Hematopoietic multipotent progenitor cell treated with erythropoietin and hydrocortisone succinate and interleukin-3 and kit ligand, for 15 days (in vitro differentiated cells): ENCODE measurements at regions not wholly inside any gene's neighbourhood (a gene's known extent, or its start where the extent isn't known, plus 50 kb on each side); places are given as distances from the start of the nearest gene placed in this dataset.

Source experiments
- DNase-seq: peaks from one replicate; pipeline ENCODE4 v3.0.0-alpha.2; 2015; ENCODE audit warnings: low spot score

DNA sequence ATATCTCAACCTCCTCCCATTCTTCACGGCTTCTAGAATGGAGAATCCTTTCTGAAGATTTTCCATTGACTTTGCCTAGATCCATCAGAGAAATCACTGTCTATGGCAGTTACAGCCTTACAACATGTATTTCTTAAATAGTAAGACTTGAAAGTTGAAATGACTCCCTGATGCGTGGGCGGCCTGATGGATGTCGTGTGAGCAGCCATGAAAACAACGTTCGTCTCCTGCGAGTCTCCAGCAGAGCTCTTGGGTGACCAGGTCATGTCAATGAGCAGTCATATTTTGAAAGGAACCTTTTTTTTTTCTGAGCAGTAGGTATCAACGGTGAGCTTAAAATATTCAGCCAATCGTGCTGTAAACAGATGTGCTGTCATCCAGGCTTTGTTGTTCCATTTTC is 139.9 kb upstream of the C14orf180 start:
- no peak for DNase-seq

DNA sequence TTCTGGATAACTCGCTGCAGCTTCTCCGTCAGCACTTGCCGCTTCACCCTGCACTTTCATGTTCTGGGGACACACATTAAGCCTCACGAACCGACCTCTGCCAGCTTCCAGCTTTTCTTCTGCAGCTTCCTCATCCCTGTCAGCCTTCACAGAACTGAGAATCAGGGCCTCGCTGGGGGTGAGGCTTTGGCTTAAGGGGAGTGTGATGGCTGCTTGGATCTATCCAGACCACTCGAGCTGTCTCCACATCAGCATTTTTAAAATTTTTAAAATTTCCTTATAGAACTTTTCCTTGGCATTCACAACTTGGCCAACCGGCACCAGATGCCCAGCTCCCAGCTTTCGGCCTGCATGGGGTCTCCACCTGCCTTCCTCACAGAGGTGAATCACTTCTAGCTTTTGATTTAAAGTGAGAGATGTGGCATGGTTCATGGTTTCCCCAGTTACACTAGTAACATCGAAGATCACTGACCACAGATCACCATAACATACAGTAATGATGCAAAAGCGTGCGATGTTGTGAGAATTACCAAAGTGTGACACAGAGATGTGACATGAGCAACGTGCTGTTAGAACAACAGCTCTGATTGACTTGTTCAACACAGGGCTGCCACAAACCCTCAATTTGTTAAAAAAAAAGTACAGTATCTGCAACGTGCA is 139.1 kb upstream of the C14orf180 start:
- no peak for DNase-seq

DNA sequence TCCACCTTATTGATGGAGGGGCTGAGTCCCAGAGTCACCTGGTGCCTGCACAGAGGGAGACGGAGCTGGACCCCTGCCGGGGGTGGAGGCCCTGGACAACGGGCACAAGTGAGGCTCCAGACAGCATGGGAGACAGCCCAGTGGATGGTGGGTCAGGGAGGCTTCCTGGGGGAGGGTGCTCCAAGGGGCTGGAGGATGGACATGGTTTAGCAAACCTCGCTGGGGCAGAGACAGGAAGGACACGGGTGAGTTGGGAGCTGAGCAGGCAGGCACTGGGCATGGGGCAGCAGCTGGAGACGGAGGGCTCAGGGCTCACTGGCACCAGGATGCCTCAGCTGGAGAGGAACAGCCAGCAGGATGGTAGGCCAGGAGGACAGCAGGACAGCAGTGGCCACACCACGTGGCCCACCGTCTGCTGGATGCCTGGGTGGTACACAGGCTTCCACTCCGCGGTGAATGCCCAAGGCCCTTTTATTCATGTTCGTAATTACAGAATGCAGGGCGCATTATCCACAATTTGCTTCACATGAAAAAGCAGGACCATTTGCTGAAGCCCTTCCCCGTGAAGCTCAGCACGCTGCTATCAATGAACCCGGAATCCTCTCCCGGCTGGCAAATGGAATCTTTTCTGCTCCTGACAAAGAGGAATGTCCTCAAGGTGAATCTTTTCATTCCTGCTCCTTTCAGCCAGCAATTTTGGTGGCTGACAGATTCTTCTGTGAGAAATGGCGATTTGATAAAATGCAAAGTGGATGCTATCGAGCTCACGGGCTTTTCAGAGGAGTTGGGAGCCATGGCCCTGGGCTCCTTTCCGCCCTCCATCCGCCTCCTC is 138.1 kb upstream of the C14orf180 start:
- DNase-seq, result no peak

DNA sequence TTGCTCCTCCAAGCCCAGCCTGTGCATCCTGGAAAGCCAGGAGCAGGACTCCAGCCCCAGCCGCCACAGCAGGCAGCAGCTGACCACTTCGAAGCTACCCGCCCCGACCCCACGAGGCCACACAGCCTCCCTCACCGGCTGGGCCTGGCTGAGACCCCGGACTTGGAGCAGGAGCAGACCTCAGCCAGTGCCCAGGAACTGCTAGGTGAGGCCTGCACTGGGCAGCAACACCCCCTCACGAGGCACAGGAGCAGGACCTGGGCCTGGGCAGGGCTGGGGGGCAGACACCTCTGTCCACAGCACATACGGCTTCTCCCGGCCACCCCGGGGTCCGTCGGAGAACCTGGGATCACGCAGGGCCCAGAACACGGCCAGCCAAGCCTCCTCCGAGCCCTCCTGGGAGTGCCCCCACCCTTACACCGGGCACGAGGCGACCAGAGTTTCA is 137.4 kb upstream of the C14orf180 start:
- no peak for DNase-seq

DNA sequence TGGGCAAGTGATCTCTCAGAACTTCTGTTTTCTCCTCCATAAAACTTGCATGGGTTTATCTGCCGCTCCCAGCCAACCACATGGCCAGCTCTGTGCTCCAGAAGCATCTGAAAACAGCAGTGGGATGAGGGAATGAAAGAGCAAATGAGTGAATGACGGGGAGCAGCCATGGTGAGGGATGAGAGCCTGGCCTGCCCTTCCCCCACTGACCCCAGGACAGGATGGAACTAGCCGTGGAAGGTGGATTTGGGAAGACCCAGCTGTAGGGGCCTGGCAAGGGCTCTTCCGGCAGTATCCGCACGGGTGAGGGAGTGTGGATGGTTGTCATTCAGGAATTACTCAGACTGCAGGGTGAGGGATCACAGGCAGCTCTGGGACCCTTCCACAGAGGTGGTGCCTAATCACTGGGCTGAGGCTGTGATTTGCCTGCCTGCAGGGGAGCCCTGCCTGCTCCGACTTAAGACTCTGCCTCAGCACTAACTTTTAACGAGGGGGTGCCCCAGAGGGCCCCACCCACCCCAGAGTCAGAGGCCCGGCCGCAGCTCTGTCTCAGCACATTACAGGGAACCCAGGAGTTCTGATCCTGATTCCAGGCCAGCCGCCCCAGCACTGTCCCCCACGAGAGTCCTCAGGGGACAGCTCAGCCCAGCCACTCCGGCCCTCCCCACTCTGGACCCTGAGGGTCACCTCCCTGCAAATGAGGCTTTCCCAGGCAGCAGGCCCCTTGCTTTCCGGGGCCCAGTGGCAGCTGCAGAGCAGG is 136.8 kb upstream of the C14orf180 start:
- DNase-seq, result no peak

DNA sequence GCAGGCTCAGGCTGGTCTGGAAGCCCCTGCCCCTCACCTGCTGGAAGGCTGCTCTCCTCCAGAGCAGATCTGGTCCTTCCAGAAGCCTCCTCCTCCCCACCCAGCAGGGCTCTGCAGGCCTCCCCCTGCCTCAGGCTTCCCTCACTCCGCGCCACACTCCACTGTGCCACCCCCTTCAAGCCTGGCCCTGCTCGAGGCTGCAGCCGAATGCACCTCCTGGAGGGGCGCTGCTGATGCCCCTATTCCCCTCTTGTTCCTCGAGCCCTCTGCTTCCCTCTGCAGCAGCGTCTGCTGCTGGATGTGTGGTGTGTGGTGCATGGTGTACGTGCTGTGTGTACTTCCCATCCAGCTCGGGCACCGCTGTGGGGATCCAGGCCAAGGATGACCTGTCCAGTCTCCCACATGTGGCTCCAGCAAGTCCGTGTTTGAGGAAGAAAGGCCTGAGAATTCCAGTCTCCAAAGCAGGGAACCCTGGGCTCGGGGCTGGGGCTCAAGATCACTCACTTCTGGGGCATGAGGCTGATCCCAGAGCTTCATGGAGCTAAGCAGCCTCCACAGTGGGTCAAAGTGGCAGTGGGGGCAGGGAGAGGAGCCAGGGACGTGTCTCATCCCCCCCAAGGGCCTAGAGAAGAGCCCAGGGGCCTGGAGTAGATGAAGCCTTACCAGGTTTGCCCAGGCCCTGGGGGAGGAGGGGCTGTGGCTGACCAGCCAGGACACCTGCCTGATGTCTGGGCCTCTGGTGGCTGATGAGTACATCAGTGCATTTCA is 136.0 kb upstream of the C14orf180 start:
- DNase-seq, result no peak

DNA sequence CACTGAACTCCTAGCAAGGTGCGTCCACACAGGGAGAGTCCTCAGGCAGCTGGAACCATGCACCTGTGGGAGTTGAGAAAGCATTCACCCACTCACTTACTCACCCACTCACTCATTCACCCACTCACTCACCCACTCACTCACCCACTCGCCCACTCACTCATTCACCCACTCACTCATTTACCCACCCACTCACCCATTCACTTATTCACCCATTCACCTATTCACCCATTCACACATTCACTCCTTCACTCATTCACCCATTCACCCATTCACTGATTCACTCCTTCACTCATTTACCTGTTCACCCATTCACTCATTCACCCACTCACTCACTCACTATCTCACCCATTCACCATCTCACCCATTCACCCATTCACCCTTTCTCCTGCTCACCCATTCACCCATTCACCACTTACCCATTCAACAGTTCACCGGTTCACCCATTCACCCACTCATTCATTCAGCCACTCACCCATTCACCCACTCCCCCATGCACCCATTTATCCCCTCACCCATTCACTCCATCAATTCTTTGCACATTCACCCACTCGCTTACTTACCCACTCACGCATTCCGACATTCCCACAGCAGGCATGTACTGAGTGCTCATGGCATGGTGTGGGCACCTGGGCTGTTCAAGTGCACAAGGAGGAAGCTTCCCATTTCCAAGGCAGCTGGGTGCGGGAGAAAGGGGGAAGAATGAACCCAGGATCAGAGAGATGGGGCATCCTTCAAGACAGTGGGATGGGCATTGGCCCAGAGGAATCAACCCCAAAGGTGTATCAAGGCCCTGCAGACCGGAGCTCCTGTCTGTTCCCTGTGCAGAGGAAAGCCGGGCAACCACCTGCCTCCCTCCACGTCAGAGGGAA is 135.2 kb upstream of the C14orf180 start:
- no peak for DNase-seq

DNA sequence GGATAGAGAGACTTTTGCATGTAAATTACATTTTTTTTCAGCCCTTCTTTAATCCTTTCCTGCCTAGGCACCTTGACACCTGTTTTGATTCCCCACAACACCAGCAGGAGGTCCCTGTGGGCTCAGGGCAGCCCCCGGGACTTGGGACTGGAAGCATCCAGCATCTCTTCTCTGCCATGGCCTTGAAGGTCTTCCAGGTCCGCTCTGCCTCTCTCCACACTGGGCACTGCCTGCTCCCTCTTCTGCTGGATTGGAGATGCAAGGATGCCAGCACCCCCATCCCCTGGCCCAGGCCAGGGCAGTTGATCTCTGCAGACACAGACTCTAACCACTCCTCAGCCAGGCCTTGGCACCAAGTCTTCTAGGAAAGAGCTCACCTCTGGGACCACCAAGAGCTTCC is 134.5 kb upstream of the C14orf180 start:
- DNase-seq, result no peak

DNA sequence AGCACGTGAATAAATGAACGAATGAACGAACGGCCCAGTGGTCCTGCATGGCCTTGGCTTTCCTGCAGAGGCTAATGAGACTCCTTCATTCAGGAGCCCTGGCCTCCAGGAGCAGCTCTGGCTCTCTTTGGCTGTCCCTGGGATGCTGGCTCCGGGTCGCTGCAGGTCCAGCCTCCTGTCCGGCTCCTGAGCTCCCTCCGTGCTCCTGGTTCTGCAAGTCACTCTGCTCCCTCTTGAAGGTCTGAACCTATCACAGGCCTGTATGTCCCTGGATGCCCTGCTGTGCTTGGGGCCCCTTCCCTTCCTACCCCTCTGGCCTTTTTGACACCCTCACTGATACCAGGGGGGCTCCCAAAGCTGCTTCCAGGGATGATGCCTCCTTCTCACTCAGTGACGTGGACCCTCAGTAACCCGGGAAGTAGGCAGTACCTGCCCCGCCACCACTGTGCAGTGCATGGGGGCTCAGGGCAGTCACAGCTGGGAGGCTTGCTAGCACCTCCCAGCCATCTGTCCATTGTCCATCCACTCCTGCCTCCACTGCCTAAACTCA is 133.7 kb upstream of the C14orf180 start:
- no peak for DNase-seq

DNA sequence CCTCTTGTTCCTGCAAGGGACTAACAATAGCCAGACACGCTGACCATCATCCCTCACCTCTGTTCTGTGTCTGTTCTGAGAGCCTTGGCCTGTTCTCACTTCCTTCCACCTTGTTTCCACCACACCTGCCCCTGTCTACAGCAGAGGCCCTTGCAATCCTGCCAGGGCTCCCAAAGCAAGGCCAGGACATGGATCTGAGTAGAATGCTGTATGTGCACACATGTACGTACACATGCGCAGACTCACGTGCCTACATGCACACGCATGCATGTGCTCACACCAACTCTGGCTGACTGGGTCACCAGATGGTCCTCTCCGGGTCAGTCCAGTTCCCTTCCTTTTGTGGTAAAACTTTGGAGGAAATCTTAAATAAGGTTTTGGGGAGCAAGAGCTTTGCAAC is 133.0 kb upstream of the C14orf180 start:
- no peak for DNase-seq

DNA sequence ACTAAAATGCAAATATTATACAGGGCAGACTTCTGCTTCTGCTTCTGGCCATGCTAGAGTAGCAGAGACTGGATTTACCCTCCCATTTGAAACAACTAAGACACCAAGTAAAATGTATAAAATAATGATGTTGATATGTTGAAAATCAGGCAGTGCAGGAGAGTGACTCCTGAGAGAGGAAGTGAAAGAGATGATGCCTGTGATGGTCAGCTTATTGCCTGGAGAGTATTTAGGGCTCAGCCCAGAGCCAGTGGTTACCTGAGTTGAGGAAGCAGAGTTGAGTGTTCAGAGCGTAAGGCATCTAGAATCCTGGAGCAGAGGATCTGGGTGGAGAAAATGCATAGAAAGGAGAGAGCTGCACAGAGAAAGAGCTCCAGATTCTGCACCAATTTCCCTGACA is 131.8 kb upstream of the C14orf180 start:
- DNase-seq, result no peak

DNA sequence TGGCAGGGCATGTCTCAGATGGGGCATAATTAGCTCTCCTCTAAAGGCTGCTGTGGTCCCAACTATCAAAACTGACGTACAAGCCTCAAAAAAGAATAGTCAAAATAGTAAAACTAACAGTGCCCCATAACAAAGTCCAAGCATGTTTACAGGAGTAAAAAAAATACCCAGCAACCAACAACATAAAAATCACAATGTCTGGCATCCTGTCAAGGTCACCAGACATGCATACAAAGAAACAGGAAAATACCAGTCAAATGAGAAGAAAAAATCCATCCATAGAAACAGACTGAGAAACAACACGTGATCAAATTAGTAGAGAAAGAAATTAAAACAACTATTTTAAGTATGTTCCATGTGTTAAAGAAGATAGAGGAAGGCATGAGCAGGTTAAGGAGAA is 131.2 kb upstream of the C14orf180 start:
- DNase-seq, result no peak

DNA sequence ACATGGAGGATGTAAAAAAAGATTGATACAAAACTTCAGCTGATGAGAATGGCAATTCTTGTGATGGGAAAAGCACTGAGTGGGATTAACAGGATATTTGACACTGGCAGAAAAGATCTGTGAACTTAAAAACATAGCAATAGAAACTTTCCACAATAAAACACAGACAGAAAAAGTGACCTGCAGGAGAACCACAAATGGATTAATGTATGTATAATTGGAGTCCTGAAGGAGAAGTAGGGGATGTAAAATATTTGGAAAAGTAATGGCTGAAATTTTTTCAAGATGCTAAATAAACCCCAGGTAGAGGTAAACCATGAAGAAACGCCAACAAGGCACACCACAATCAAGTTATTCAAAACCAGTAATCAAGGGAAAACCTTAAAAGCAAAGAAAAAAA is 130.8 kb upstream of the C14orf180 start:
- no peak for DNase-seq

DNA sequence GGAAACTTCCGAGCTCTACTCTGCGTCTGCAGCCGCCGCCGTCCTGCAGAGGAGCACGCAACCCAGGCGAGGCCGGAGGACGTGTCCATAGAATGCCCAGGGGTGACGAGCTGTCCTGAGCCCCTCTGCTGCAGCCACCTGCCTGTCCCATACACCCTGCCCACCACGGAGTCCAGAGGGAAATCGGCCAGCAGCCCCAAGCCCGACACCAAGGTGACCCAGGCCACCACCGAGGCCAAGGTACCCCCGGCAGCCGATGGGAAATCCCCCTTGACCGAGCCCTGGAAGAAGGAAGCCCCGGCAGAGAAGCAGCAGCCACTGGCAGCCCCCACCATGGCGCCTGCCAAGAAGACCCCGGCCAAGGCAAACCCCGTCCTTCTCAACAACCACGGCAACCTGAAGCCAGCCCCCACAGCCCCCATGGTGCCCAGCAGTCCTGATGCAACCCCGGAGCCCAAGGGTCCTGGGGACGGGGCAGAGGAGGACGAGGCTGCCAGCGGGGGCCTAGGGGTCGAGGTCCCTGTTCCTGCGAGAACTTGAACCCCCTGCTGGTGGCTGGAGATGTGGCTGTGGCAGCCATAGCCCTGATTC is 128.7 kb upstream of the C14orf180 start:
- no peak for DNase-seq

DNA sequence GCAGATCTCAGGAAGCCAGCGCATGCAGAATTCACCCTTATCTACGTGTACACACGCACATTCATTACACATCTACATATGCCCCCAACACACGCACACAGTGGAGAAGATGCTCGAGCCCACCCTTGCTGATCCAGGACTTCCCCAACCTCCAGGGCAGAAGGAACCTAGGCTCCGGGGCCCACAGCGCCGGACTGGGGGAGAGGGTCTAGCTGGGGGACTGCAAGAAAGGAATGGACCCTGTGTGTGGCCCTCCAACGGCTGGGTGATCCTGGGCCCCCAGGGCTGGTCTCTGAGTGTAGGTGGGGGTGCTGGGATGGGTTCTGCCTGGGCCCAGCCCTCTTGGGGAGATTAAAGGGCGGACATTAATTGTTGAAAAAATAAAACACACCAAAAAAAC is 128.1 kb upstream of the C14orf180 start:
- no peak for DNase-seq

DNA sequence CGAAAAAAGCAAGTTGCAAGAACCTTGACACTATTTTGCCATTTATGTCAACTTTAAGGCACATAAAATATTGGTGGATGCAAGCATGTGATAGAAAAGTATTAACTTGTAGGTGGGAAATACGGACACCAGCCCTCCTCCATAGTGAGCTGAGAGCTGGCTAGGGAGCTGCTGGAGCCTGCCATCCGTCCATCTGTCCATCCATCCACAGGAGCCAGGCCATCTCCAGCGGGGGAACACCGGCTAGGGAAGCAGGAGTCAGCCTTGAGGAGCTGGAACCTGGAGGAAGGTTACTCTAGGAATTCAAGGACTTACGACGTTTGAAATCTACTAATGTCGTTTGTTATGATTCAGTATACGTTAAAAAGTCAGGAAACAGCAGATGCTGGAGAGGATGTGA is 120.7 kb upstream of the C14orf180 start:
- no peak for DNase-seq

DNA sequence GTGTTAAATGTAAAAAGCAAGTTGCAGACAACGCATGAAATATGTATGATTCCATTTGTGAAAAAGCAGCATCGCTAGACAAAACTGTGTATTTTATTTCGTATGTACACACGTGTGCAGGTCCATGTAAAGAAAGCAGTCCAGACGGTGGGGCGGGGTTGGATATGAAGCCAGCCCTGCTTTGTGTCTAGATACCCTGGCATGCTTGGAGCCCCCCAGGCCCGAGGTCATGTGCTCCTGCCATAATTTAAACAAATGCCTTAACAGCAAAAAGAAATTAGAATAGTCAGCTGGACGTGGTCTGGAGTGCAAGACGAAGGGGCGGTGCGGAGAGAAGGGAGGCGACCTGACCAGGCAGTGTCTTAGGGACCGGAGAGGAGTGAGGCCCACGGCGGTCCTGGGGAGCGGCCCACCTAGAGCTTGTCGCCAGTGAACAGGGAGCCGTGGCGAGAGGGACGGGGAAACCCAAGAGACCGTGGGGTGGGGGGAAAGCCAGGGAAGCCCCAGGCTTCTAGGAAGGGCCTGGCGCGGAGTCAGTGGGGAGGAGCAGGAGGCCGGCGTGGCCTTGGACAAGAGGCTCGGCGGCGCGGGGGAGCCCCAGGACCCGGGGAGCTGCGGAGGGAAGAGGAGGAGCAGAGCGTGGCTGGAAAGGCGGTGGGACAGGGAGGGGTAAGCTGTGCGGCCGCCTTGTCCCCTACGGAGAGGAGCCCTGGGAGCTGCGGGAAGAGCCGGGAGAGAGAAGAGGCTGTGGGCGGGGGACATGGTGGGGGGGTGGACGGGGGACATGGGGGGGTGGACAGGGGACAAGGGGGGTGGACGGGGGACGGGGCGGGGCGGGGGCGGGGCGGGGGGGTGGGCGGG is 118.5 kb upstream of the C14orf180 start:
- DNase-seq, result no peak

DNA sequence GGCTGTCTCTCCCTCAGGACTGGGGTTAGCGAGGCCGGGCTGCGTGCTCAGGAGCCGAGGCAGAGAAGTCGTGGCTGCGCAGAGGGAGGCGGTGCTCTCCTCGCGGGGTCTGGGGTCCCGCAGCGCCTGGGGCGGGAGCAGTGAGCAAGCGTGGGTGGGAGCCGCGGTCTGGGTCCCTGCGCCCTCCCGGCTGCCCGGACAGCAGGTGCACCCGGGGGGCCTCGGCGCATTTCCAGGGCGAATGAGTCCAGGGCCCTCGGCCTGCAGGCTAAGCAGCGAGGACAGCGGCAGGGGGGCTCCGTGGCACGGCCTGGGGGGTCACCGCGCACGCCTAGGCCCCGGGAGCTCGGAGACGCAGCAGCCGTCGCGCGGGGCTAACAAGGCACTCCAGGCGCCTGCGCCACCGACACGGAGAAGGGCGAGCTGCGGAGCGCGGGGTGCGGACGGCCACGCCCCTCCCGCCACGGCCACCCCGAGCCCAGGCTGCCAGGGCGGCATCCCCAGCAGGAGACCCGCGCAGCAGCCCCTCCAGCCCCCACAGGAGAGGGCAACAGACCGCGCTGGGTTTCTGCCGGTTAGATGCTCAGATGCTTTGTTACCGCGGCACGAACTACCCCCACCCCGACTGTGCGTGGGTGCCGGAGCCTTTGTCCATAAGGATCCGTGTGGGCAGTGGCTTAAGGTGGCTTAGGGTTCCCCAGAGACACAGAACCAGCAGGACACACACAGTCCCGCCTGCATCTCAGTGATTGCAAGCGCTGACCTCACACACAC is 117.7 kb upstream of the C14orf180 start:
- DNase-seq, result no peak
